PC-9 (cell line): ENCODE measurements at regions not wholly inside any gene's neighbourhood (a gene's known extent, or its start where the extent isn't known, plus 50 kb on each side); places are given as distances from the start of the nearest gene placed in this dataset.

Experiments used
- BruUV-seq: library from RNA; stranded (reverse); fragments of 400-500 nt; replicated peaks from 2 replicates; lab custom pipeline; 2021; lab: Mats Ljungman, UMichigan
- CTCF ChIA-PET: fragments of 300-600 bp; sonication (Branson Sonifier 250); formaldehyde crosslinking; loops from one replicate; lab custom pipeline; 2022; ENCODE audit warnings: antibody characterized with exemption; lab: Charles Lee
- POLR2A ChIA-PET: fragments of 300-600 bp; sonication (Branson Sonifier 250); formaldehyde crosslinking; loops from one replicate; lab custom pipeline; 2022; ENCODE audit warnings: antibody characterized with exemption; ENCODE audit not compliant: unreplicated experiment; lab: Charles Lee
- DNase-seq, 2 experiments: peaks; one replicate each; pipeline versions ENCODE4 v3.0.0 to v3.0.0-alpha.2; 2015 to 2022; ENCODE audit warnings: mixed read lengths in 1 of 2
- H2AFZ ChIP-seq: fragments of 200-600 bp; sonication (generic); 2 replicates; pipeline ENCODE4 v1.8.1; 2017; ENCODE audit warnings: antibody characterized with exemption
- H3F3A ChIP-seq: fragments of 200-600 bp; sonication (generic); 2 replicates; pipeline ENCODE4 v1.8.1; 2017; ENCODE audit warnings: antibody characterized with exemption, mild to moderate bottlenecking, low read depth; ENCODE audit not compliant: insufficient read depth
- H3K27ac ChIP-seq: fragments of 200-600 bp; sonication (generic); 2 replicates; pipeline ENCODE4 v1.6.1; 2016; ENCODE audit warnings: mixed run types
- H3K27me3 ChIP-seq: fragments of 200-600 bp; sonication (generic); 2 replicates; pipeline ENCODE4 v1.6.1; 2016; ENCODE audit warnings: low read depth, mixed run types; ENCODE audit not compliant: insufficient read depth
- H3K36me3 ChIP-seq: fragments of 200-600 bp; sonication (generic); 2 replicates; pipeline ENCODE4 v1.6.1; 2016; ENCODE audit warnings: low read depth, mixed run types
- H3K4me1 ChIP-seq: fragments of 200-600 bp; sonication (generic); replicated peaks from 2 replicates; pipeline ENCODE4 v1.6.1; 2016; ENCODE audit warnings: mixed run types; ENCODE audit not compliant: insufficient read depth
- H3K4me2 ChIP-seq: fragments of 200-600 bp; sonication (generic); 2 replicates; pipeline ENCODE4 v1.6.1; 2017; ENCODE audit warnings: mixed run types
- H3K4me3 ChIP-seq: fragments of 200-600 bp; sonication (generic); 2 replicates; pipeline ENCODE4 v1.6.1; 2016; ENCODE audit warnings: mixed run types
- H3K79me2 ChIP-seq: fragments of 200-600 bp; sonication (generic); 2 replicates; pipeline ENCODE4 v1.6.1; 2017; ENCODE audit warnings: low read depth, mixed run types
- H3K9me2 ChIP-seq: fragments of 200-600 bp; sonication (generic); 2 replicates; pipeline ENCODE4 v1.8.1; 2017; ENCODE audit warnings: mild to moderate bottlenecking; ENCODE audit not compliant: insufficient read depth
- H3K9me3 ChIP-seq: fragments of 200-600 bp; sonication (generic); 2 replicates; pipeline ENCODE4 v1.8.1; 2016; ENCODE audit warnings: low read depth; ENCODE audit not compliant: insufficient read depth
- H4K20me1 ChIP-seq: fragments of 200-600 bp; sonication (generic); 2 replicates; pipeline ENCODE4 v1.8.1; 2017; ENCODE audit not compliant: insufficient read depth
- CTCF ChIP-seq: fragments of 200-600 bp; sonication (generic); conservative IDR thresholded peaks from 2 replicates; pipeline ENCODE4 v1.6.1; 2017; ENCODE audit warnings: mixed run types, antibody characterized with exemption, mild to moderate bottlenecking, moderate library complexity
- EZH2 ChIP-seq: fragments of 200-600 bp; sonication (generic); IDR thresholded peaks from 2 replicates; pipeline ENCODE4 v1.8.0; 2017; ENCODE audit warnings: antibody characterized with exemption, low read depth
- intact Hi-C: fragments of 100-400 bp; cut with micrococcal nuclease; formaldehyde crosslinking; loops from one replicate; pipeline ENCODE4 v1.10.0; 2022; ENCODE audit not compliant: unreplicated experiment

- Histone ChIP-seq H3F3A (no peaks in the 10 kb centered on the region), H3K4me1 (no peaks in the 10 kb centered on the region), H3K27ac (no peak overlapping the region), H3K79me2 (no peaks in the 10 kb centered on the region), H3K36me3 (no peaks in the 10 kb centered on the region), H3K4me3 (no peak overlapping the region), H4K20me1 (no peaks in the 10 kb centered on the region), H2AFZ (no peak overlapping the region), H3K9me3 (no peaks in the 10 kb centered on the region), H3K4me2 (no peak overlapping the region), H3K27me3 (no peaks in the 10 kb centered on the region), H3K9me2 (no peaks in the 10 kb centered on the region)
- no peak for DNase-seq
- intact Hi-C loops, result no loop called here
- CTCF ChIA-PET, result no interaction called here
- POLR2A ChIA-PET, result interaction anchor here (0.7 kb wide), 1 partner anchor 55 kb away, joined by 4 read pairs; no protein-coding TSS in a partner anchor
- BruUV-seq, result no TSS peak
- TF ChIP-seq EZH2 (no peak), CTCF (no peak)
These were observed 56.6 kb upstream of the PPP2R5A start for GRCh38 chr1:212228591-212229119.

- ChIA-PET CTCF (no interaction called here), POLR2A (no interaction called here)
- intact Hi-C loops, result no loop called here
- Histone ChIP-seq H3K36me3 (no peaks in the 10 kb centered on the region), H3K27ac (no peak overlapping the region), H2AFZ (no peak overlapping the region), H3K4me2 (no peak overlapping the region), H3K4me1 (peaks cover 7% of the 10 kb centered on the region), H3K9me3 (no peaks in the 10 kb centered on the region), H4K20me1 (no peaks in the 10 kb centered on the region), H3K4me3 (no peak overlapping the region), H3F3A (no peaks in the 10 kb centered on the region), H3K79me2 (no peaks in the 10 kb centered on the region), H3K9me2 (no peaks in the 10 kb centered on the region), H3K27me3 (no peaks in the 10 kb centered on the region)
- no peak for TF ChIP-seq EZH2
- TF ChIP-seq CTCF, result no peak
- no peak for DNase-seq
- BruUV-seq, result no TSS peak
These were observed 55.6 kb upstream of the PPP2R5A start for GRCh38 chr1:212229654-212230053.

- Histone ChIP-seq H3K79me2 (no peaks in the 10 kb centered on the region), H2AFZ (no peak overlapping the region), H3K4me2 (no peak overlapping the region), H3K27me3 (no peaks in the 10 kb centered on the region), H3K36me3 (no peaks in the 10 kb centered on the region), H3K9me3 (no peaks in the 10 kb centered on the region), H3K27ac (no peak overlapping the region), H3K4me1 (peaks cover 14% of the 10 kb centered on the region), H4K20me1 (no peaks in the 10 kb centered on the region), H3K4me3 (no peak overlapping the region), H3F3A (peaks cover 5% of the 10 kb centered on the region), H3K9me2 (no peaks in the 10 kb centered on the region)
- ChIA-PET CTCF (no interaction called here), POLR2A (no interaction called here)
- no TSS peak for BruUV-seq
- intact Hi-C loops, result no loop called here
- TF ChIP-seq CTCF, result no peak
- TF ChIP-seq EZH2, result no peak
- DNase-seq, result no peak
These were observed 54.9 kb upstream of the PPP2R5A start for GRCh38 chr1:212230329-212230728.
